HepG2 (cell line): ENCODE measurements at regions not wholly inside any gene's neighbourhood (a gene's known extent, or its start where the extent isn't known, plus 50 kb on each side); places are given as distances from the start of the nearest gene placed in this dataset.

Experiments used
- ATAC-seq: fragments of 200-7000 bp; cut with Tn5 transposase; 3 replicates; pipeline ENCODE4 v1.9.1; 2020; ENCODE audit warnings: mild to moderate bottlenecking, moderate library complexity
- BruUV-seq: library from RNA; stranded (reverse); fragments of 400-500 nt; replicated peaks from 2 replicates; lab custom pipeline; 2021; lab: Mats Ljungman, UMichigan
- CTCF ChIA-PET: fragments of 300-600 bp; formaldehyde crosslinking; extraction: SDS; loops from one replicate; lab custom pipeline; 2021; ENCODE audit warnings: low total read pairs, inconsistent platforms, low intra/inter-chr PET ratio; lab: Yijun Ruan, JAX
- POLR2A ChIA-PET: fragments of 350-600 bp; sonication (Branson Sonifier 250); formaldehyde crosslinking; loops from one replicate; lab custom pipeline; 2020; ENCODE audit warnings: antibody characterized with exemption, inconsistent platforms; lab: Yijun Ruan, JAX
- DNase-seq: peaks from one replicate; pipeline ENCODE4 v3.0.0-alpha.2; 2015; ENCODE audit warnings: low spot score
- FAIRE-seq: peaks from 3 replicates; lab custom pipeline; 2011; peaks lifted over from hg19 to GRCh38; lab: Jason Lieb, UNC
- H2AFZ ChIP-seq: one replicate; pipeline ENCODE4 v1.6.1; 2011; ENCODE audit warnings: low read length, inconsistent platforms
- H3K27ac ChIP-seq: fragments of 300-600 bp; 3 replicates; pipeline ENCODE4 v1.8.0; 2011; ENCODE audit warnings: mixed run types, mild to moderate bottlenecking, mixed read lengths, low read length, inconsistent platforms; ENCODE audit not compliant: insufficient read depth; ENCODE audit errors: extremely low read length
- H3K27me3 ChIP-seq, 2 experiments: fragments of 200-600 bp in 1 of 2; 2 replicates in 1 of 2; 3 replicates in 1 of 2; pipeline versions ENCODE4 v1.6.0 to v1.8.0; 2011; ENCODE audit warnings: low read length in 2 of 2, mild to moderate bottlenecking in 2 of 2, moderate library complexity in 2 of 2, inconsistent platforms in 1 of 2; ENCODE audit not compliant: insufficient read depth in 2 of 2, control insufficient read depth in 1 of 2
- H3K36me3 ChIP-seq, 2 experiments: fragments of 200-600 bp in 1 of 2; replicated peaks in 1 of 2; 2 replicates in 1 of 2; 3 replicates in 1 of 2; pipeline versions ENCODE4 v1.5.1 to v1.8.0; 2011; ENCODE audit warnings: low read length in 2 of 2, inconsistent platforms in 1 of 2; ENCODE audit not compliant: insufficient read depth in 2 of 2, control insufficient read depth in 1 of 2
- H3K4me1 ChIP-seq: 2 replicates; pipeline ENCODE4 v1.5.1; 2012; ENCODE audit warnings: low read length, inconsistent platforms; ENCODE audit not compliant: insufficient read depth
- H3K4me2 ChIP-seq: 2 replicates; pipeline ENCODE4 v1.6.0; 2011; ENCODE audit warnings: low read depth, low read length, inconsistent platforms
- H3K4me3 ChIP-seq, 3 experiments: fragments of 200-600 bp in 1 of 3; sonication (generic), shearing (Covaris generic) in 1 of 3; replicated peaks in 1 of 3; 2 replicates each; pipeline ENCODE4 v1.5.1; 2011 to 2016; ENCODE audit warnings: low read length in 3 of 3, inconsistent platforms in 2 of 3, low read depth in 2 of 3, mild to moderate bottlenecking in 2 of 3, control low read depth in 1 of 3, mixed read lengths in 1 of 3; ENCODE audit not compliant: insufficient read depth in 1 of 3
- H3K79me2 ChIP-seq: one replicate; pipeline ENCODE4 v1.6.1; 2011; ENCODE audit warnings: low read length, inconsistent platforms; ENCODE audit not compliant: insufficient read depth
- H3K9ac ChIP-seq: 2 replicates; pipeline ENCODE4 v1.6.0; 2011; ENCODE audit warnings: mild to moderate bottlenecking, low read depth, low read length, inconsistent platforms; ENCODE audit not compliant: insufficient read depth
- H3K9me3 ChIP-seq: 2 replicates; pipeline ENCODE4 v1.5.1; 2012; ENCODE audit warnings: mild to moderate bottlenecking, low read length
- H4K20me1 ChIP-seq: 2 replicates; pipeline ENCODE4 v1.6.0; 2011; ENCODE audit warnings: inconsistent platforms, mild to moderate bottlenecking, low read length, moderate library complexity; ENCODE audit not compliant: insufficient read depth
- RARA ChIP-seq: IDR thresholded peaks from 2 replicates; pipeline ENCODE4 v1.6.1; 2016; ENCODE audit warnings: missing genetic modification reagents, missing compliant biosample characterization
- REPIN1 ChIP-seq: sonication (generic); formaldehyde crosslinking; IDR thresholded peaks from 2 replicates; pipeline ENCODE4 v1.8.0; 2022; ENCODE audit warnings: missing genetic modification reagents, low read depth, mild to moderate bottlenecking, borderline replicate concordance
- TBX3 ChIP-seq: fragments of 450-650 bp; IDR thresholded peaks from 2 replicates; pipeline ENCODE4 v1.6.1; 2017; ENCODE audit warnings: antibody characterized with exemption, mild to moderate bottlenecking, inconsistent platforms, borderline replicate concordance
- WGBS: methylation state at CpG from one replicate; pipeline ENCODE4 v1.1.6; 2017; ENCODE audit warnings: low lambda C conversion rate; 5-methylcytosine and 5-hydroxymethylcytosine counted together
- in situ Hi-C: cut with HindIII; loops from 2 replicates; pipeline ENCODE4 v1.10.0; 2017; ENCODE audit warnings: low pct_unique_long_range_greater_than_20kb; ENCODE audit not compliant: extremely low pct_ligation_motif_present
- intact Hi-C: fragments of 100-400 bp; cut with micrococcal nuclease; formaldehyde crosslinking; loops from one replicate; pipeline ENCODE4 v1.10.0; 2022; ENCODE audit not compliant: unreplicated experiment
- TF ChIP-seq, protein P1 (sequence below): sonication (generic); formaldehyde crosslinking; IDR thresholded peaks from 2 replicates; pipeline ENCODE4 v1.9.0; 2021; ENCODE audit warnings: missing genetic modification reagents, borderline replicate concordance

DNA sequence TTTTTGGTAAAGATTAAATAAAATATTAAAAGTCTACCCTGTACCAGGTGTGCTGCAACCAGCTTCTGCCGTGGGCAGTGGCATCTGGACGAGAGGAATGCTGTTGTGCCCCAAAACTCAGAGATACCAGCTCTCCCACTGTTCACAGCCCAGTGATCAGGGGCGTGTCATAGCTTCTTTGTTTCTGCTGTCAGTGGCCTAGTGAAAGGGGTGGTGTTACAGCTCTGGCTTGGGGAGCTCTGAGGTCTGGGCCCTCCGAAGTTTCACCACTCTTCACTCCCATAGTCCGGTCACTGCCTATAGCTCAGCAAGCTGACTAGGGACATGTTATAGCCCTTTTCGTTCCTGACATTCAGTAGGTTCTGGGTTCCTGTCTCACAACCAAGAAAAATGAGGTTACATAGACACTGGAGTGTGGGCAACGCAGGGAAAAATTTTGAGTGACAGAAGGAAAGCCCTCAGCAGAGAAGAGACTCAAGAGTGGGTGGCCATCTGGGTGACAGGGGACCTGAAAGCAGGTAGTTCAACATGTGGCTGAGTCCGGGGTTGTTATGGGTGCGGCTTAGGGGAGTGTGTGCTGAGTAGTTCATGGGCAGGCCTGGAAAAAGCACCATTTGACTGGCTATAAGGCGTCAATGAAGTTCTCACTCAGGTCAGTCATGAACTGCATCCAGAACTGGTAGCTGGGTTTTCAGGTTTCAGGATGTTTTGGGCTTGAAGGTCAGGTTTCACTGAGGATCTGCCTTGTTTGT, 1184.4 kb upstream of the PABPC4L start (continued):
- TF ChIP-seq, protein P1, sequence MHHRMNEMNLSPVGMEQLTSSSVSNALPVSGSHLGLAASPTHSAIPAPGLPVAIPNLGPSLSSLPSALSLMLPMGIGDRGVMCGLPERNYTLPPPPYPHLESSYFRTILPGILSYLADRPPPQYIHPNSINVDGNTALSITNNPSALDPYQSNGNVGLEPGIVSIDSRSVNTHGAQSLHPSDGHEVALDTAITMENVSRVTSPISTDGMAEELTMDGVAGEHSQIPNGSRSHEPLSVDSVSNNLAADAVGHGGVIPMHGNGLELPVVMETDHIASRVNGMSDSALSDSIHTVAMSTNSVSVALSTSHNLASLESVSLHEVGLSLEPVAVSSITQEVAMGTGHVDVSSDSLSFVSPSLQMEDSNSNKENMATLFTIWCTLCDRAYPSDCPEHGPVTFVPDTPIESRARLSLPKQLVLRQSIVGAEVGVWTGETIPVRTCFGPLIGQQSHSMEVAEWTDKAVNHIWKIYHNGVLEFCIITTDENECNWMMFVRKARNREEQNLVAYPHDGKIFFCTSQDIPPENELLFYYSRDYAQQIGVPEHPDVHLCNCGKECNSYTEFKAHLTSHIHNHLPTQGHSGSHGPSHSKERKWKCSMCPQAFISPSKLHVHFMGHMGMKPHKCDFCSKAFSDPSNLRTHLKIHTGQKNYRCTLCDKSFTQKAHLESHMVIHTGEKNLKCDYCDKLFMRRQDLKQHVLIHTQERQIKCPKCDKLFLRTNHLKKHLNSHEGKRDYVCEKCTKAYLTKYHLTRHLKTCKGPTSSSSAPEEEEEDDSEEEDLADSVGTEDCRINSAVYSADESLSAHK (CRISPR knock-in tag): no peak

DNA sequence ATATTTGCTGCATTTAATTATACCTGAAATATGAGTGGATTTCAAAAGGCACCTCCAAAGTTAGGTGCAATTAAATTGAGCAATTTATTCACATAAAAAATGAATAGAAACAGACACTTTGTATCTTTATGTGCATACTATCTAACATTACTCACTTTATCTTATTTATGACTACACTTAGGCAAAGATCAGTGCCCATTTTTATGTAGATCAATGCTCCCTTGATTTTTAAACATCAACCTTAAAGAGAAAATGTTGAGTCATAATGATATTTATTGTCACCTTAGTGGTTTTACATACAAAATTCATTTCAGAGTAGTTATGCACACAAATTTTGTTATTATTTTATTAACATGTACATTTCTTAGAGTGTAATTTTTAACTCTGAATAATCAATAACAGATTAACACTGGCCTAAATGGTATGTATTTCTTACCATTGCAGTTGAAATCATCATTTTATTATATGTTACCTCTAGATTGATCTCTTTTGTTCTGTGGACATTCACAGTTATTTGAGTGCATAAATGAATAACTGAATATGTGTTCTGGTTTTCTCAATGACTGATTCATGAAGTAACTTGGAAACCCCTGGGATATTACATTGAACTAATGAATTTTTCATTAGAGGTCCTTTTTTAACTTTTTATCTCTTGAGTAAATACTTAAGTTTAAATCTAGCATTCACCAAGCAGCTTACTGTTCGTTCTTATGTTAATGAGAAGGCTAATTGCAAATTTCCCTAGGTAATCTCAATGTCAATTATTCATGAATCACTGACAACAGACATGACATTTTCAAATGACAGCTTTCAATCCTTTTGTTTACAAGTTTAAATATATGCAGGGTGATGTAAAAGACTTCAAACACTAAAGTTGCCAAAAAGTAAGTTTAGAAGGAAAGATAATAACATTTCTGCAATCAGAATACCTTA, 1182.0 kb upstream of the PABPC4L start:
- no peak for FAIRE-seq
- POLR2A ChIA-PET: no interaction called here
- Histone ChIP-seq H3K4me1 (no peaks in the 10 kb centered on the region), H4K20me1 (no peaks in the 10 kb centered on the region), H3K27me3 (no peaks in the 10 kb centered on the region), H3K79me2 (no peaks in the 10 kb centered on the region), H3K4me2 (no peak overlapping the region), H3K9ac (no peak overlapping the region), H3K36me3 (no peaks in the 10 kb centered on the region), H3K4me3 (no peak overlapping the region), H2AFZ (no peak overlapping the region), H3K9me3 (no peaks in the 10 kb centered on the region), H3K27ac (no peak overlapping the region)
- DNase-seq: no peak
- CTCF ChIA-PET: no interaction called here
- no TSS peak for BruUV-seq
- 0% methylated on average over 1 of the region's 1 CpG for WGBS
- no peak for ATAC-seq
- intact Hi-C loops: no loop called here
- TF ChIP-seq REPIN1 (CRISPR knock-in tag) (no peak), TBX3 (no peak), RARA (CRISPR knock-in tag) (no peak)
- in situ Hi-C loops: no loop called here
